ENCODE measurements at regions not wholly inside any gene's neighbourhood (a gene's known extent, or its start where the extent isn't known, plus 50 kb on each side); places are given as distances from the start of the nearest gene placed in this dataset.

DNA sequence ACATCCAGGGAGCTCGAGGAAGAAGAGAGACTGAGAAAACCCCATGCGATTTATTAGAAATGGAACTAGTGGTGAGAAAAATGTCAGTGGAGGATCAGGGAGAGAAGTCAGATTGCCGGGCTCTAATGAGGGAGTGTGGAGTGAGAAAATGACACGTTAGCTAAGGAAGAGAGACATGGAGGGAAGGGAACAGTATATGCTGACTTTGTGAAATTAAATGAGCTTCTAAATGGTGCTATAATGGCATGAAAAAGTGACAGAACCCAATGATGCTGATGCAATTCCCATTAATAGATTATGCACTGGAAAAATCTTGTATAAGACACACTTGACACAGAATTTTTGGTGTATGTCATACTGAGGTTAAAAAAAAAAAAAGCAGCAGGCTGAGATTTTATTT lies 112.6 kb downstream of the HSPH1 start:
- DNase-seq (ENCODE audit: low read depth): no peak

GRCh38 chr13:31048521-31048920 lies 113.2 kb downstream of the HSPH1 start:
- no peak for DNase-seq (ENCODE audit: low read depth)

- DNase-seq (ENCODE audit: low read depth): no peak
These were observed 114.3 kb downstream of the TEX26 start for GRCh38 chr13:31046711-31047279.

- DNase-seq (ENCODE audit: low read depth): peak; percentile 68
These were observed 113.0 kb downstream of the TEX26 start for GRCh38 chr13:31045286-31046081.

GRCh38 chr13:31044364-31045285 lies 112.2 kb downstream of the TEX26 start:
- DNase-seq (ENCODE audit: low read depth): peak; percentile 75

GRCh38 chr13:31043957-31044356 lies 111.5 kb downstream of the TEX26 start:
- no peak for DNase-seq (ENCODE audit: low read depth)

DNA sequence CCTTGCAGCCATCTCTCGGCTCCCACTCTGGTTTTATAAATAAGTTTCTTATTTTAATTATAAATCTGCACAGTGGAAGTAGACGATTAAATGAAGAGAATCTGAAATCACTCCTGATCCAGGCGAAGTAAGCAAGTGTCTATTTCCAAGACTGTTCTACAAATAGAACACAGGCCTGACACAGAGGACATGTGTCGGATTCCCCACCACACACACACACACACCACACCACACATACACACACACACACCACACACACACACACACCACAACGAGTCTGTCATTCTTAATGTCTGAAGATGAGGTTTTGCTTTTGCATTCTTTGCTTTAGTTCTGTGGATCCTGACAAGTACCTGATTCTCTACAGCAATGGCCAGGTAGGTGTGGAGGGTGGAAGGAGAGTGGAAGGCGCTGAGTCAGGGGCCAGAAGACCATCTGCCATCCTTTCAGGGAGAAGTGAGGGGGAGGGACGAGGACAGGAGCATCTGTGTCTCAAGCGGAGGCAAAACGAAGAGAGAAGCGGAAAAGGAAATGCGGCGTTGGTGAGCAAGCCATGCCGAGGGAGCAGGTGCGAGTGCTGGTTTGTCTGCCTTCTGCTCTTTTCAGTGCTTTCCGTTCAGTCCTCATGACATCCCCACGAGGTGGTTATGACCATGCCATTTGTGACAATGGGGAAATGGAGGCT lies 110.2 kb downstream of the TEX26 start:
- DNase-seq (ENCODE audit: low read depth): no peak

GRCh38 chr13:31042049-31042448 lies 109.6 kb downstream of the TEX26 start:
- no peak for DNase-seq (ENCODE audit: low read depth)

DNA sequence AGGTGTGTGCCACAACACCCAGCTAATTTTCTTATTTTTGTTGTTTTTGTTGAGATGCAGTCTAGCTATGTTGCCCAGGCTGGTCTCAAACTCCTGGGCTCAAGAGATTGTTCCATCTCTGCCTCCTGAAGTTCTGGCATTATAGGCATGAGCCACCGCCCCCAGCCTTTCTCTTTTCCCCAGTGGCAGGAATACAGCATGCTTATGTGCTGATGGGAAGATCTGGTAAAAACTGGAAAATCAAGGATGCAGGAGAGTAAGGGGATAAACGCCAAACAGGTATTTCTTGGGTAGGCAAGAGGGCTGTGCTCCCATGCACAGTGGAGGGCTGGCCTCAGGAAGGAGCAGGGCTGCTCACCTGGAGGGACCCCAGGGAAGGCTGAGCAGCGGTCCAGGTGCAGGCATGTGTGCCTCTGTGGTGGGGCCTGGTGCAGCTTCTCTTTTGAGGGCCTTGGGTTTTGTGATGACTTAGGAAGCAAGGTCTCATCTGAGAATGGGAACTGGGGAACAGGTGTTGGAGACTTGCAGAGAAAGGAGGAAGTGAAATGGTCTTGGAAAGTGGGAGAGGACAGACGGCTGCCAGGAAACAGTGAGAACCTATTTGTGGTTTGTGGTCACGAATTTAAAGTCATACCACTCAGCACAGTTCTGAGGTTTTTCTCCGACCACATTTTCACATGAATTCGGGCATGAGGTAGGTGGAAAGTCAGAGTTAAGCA lies 106.5 kb downstream of the TEX26 start:
- DNase-seq (ENCODE audit: low read depth): no peak

GRCh38 chr13:31037874-31038500 lies 105.5 kb downstream of the TEX26 start:
- no peak for DNase-seq (ENCODE audit: low read depth)

DNA sequence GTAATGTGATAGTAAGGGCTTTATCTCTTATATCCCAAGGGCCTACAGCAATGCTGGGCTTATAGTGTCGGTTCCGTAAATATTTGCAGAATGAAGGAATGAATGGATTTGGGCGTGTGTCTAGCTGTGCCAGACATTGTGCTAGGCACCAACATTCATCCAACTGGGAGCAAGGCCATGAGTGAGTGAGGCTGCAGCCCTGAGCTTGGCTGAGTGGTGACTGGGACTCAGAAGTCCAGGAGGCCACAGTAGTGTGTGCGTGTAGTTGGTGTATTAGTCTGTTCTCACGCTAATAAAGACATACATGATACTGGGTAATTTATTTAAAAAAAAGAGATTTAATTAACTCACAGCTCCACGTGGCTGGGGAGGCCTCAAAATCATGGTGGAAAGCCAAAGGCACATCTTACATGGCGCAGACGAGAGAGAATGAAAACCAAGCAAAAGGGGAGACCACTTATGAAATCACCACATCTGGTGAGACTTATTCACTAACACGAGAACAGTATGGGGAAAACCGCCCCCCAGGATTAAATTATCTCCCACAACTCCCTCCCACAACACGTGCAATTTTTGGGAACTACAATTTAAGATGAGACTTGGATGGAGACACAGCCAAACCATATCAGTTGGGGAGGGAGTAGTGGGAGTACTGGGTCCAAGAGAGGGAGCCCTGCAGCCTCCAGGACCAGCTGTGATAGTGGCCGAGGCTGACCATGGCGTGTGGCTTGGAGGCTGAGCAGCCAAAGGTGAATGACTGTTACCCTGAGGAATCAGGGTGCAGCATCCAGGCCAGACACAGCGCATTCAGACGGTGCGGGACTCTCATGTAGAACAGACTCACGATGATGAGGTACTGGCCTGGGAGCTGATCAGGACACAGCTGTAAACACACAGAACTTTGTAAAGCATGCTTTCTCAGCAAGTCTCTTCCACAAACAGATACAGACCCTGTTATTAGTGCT lies 104.6 kb downstream of the TEX26 start:
- no peak for DNase-seq (ENCODE audit: low read depth)

DNA sequence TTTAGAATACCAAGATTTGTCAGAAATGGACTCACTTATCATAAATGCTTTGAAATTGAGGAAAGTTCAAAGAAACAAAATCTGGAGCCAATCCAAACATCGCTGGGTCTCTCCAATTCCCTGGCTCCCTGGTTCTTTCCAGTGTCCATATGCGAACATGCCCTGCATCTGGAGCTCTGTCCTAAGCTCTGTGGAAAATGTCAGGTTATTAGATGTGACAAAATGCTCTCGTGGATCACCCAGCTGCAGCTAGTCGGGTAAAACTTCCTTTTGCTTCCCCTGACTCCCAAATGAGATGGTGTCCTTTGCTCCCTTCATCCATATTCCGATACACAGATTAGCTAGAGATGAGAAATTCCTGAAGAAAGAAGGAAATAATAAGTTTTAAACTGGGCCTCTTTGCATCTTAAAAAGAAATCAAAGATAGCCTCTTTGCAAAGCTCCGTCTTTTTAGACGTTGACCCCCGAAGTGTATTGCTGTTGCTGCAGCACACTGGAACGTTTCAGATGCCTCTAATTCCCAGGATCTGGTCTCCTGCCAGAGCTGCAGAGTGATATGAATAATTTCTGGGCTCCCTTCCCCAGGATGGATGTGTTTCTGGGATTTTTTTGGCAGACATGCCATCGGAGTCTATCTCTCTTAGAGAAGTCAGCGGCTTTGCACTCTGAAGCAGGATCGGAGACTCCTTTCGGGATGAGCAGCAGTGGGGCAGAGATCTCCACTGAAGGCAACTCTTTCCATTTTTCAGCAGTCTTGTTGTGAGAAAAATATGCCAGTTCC lies 102.9 kb downstream of the TEX26 start:
- no peak for DNase-seq (ENCODE audit: low read depth)

DNA sequence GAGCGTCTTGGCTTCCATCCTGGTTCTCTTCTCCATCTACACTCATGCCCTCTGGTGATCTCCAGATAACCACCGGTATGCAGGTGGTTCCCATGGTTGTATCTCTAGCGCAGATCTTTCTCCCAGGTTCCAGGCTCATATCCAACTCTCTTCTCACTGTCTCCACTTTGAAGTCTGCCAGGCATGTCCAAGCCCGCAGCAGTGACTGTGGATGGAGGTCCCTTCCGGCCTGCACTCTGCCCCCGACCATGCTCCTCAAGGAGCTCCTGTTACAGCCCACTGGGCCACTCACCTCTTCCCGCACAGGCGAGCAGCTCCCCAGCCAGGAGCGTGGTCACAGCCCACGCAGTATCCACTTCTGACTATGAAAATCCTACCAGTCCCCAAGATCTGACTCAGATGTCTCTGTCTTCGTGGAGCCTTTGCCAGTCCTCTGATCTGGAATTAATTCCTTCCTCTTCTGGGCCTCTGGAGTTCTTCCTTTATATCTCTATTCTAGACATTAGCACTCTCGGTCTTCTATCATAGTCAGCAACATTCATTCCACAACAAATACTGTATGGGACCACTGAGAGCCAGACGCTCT lies 100.2 kb downstream of the TEX26 start:
- no peak for DNase-seq (ENCODE audit: low read depth)

GRCh38 chr13:31031482-31031881 lies 99.0 kb downstream of the TEX26 start:
- DNase-seq (ENCODE audit: low read depth): no peak

GRCh38 chr13:31029102-31029501 lies 96.6 kb downstream of the TEX26 start:
- DNase-seq (ENCODE audit: low read depth): no peak

DNA sequence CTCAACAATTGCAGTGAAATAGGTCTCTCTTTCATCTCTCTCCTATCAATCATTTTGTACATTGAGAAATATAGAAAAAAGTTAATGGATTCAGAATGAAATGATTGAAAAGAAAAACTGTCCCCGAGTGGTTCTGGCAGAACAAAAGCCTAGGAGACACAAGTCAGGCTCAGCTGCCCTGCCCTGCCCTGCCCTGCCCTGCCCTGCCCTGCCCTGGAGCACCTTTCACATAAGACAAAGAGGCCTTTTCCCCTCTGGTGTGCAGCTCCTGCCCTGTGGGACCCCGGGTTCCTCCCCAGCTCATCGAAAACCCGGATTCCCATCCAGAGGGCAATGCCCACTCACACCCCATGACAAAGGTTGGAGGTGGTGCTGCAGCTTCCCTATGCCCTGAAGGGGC lies 94.7 kb downstream of the TEX26 start:
- no peak for DNase-seq (ENCODE audit: low read depth)

All from activated T-cell treated with anti-CD3 and anti-CD28 coated beads for 48 hours (primary cell).